ENCODE measurements at regions not wholly inside any gene's neighbourhood (a gene's known extent, or its start where the extent isn't known, plus 50 kb on each side); places are given as distances from the start of the nearest gene placed in this dataset.

- TF ChIP-seq EP300 (IDR thresholded peaks at IDR 0.05; ENCODE audit: low read length), result no peak
- no peak for TF ChIP-seq PATZ1 (CRISPR knock-in tag; IDR thresholded peaks at IDR 0.05; ENCODE audit: borderline replicate concordance)
Measured at GRCh38 chr13:40207001-40207478, 459.4 kb downstream of the FOXO1 start (continued).

- FAIRE-seq, result no peak
- Histone ChIP-seq H2AFZ (ENCODE audit: low read depth, low read length) (no peak overlapping the region), H3K4me1 (replicated peaks in 1 of 2; ENCODE audit: control insufficient read depth in 2 of 2, insufficient read depth in 2 of 2, low read length in 2 of 2) (no peaks in the 10 kb centered on the region), H3K9me1 (ENCODE audit: control insufficient read depth, insufficient read depth, low read length) (no peaks in the 10 kb centered on the region), H3K9ac (ENCODE audit: insufficient read depth in 1 of 2, low read depth in 2 of 2, low read length in 2 of 2) (no peak overlapping the region), H3K9me3 (replicated peaks; ENCODE audit: control insufficient read depth, insufficient read depth, low read depth, low read length) (no peaks in the 10 kb centered on the region), H3K79me2 (ENCODE audit: control insufficient read depth, insufficient read depth, low read length) (no peaks in the 10 kb centered on the region), H3K4me2 (ENCODE audit: insufficient read depth, low read length) (no peak overlapping the region), H3K27ac (ENCODE audit: extremely low read depth, low read depth, low read length) (no peak overlapping the region), H3K27me3 (ENCODE audit: control insufficient read depth in 2 of 2, insufficient read depth in 2 of 2, low read length in 2 of 2) (no peaks in the 10 kb centered on the region), H3K36me3 (ENCODE audit: control insufficient read depth, insufficient read depth, low read length) (no peaks in the 10 kb centered on the region), H4K20me1 (replicated peaks; ENCODE audit: control insufficient read depth, insufficient read depth, low read length) (no peaks in the 10 kb centered on the region), H3K4me3 (no peak overlapping the region)
- WGBS (ENCODE audit: insufficient coverage, low coverage, missing lambda C conversion rate), result 4% methylated on average over 4 of the region's 4 CpGs
- POLR2A ChIA-PET, result no interaction called here
- intact Hi-C loops (cut with micrococcal nuclease), result no loop called here
- no peak for DNase-seq (ENCODE audit: extremely low read depth in 1 of 4, low spot score in 3 of 4)
- in situ Hi-C loops (cut with MboI), result no loop called here
- CTCF ChIA-PET (ENCODE audit: low intra/inter-chr PET ratio), result no interaction called here
- ATAC-seq, result no peak
- BruUV-seq (replicated peaks), result no TSS peak
- TF ChIP-seq ETS1 (conservative IDR thresholded peaks at IDR 0.05; ENCODE audit: control insufficient read depth, low read depth, low read length) (no peak), TCF7 (IDR thresholded peaks at IDR 0.05; ENCODE audit: borderline replicate concordance) (no peak), RFX7 (CRISPR knock-in tag; IDR thresholded peaks at IDR 0.05) (no peak), HNRNPH1 (optimal IDR thresholded peaks at IDR 0.05; ENCODE audit: low read depth, low read length) (no peak), XRCC4 (IDR thresholded peaks at IDR 0.05; ENCODE audit: extremely low read depth, insufficient read depth, insufficient read length) (no peak), ZNF324 (CRISPR knock-in tag; IDR thresholded peaks at IDR 0.05) (no peak), CEBPZ (IDR thresholded peaks at IDR 0.05; ENCODE audit: borderline replicate concordance, low read depth, low read length) (no peak), ESRRB (CRISPR knock-in tag; IDR thresholded peaks at IDR 0.05; ENCODE audit: borderline replicate concordance) (no peak)
Measured at GRCh38 chr13:40208517-40208916, 457.9 kb downstream of the FOXO1 start.
